GM10266 (cell line): ENCODE measurements at regions not wholly inside any gene's neighbourhood (a gene's known extent, or its start where the extent isn't known, plus 50 kb on each side); places are given as distances from the start of the nearest gene placed in this dataset.
"Not testable (repeated sequence)": the region's sequence is repeated elsewhere in the genome, so short reads cannot be mapped to it uniquely, and the experiment has no call there.

Experiments used
- DNase-seq: peaks from one replicate; pipeline ENCODE4 v3.0.0; 2012; ENCODE audit errors: extremely low spot score
- TF ChIP-seq, protein P1 (sequence below): IDR thresholded peaks from 2 replicates; pipeline ENCODE4 v1.5.1; 2012; ENCODE audit warnings: mild to moderate bottlenecking, low read depth; ENCODE audit not compliant: control insufficient read depth, insufficient read depth; ENCODE audit errors: missing control alignments

DNA sequence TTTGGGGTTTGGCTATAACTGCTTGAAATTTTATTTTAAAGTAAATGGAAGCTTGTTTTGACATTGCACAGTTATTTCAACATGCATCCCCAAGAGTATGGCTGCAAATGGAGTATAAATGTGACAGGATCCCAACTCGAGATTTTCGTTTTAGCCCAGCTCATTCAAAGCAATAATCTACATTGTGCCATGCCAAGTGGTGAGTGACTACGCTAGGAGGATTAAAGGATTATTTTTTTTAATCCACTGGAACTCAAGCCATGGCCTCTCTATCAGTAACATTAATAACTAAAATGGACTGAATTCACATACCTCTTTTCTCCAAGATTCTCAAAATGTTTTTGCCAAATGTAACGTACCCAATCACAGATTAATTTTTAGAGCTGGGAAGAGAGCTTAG lies 60.6 kb upstream of the AUTS2 start:
- TF ChIP-seq, protein P1, sequence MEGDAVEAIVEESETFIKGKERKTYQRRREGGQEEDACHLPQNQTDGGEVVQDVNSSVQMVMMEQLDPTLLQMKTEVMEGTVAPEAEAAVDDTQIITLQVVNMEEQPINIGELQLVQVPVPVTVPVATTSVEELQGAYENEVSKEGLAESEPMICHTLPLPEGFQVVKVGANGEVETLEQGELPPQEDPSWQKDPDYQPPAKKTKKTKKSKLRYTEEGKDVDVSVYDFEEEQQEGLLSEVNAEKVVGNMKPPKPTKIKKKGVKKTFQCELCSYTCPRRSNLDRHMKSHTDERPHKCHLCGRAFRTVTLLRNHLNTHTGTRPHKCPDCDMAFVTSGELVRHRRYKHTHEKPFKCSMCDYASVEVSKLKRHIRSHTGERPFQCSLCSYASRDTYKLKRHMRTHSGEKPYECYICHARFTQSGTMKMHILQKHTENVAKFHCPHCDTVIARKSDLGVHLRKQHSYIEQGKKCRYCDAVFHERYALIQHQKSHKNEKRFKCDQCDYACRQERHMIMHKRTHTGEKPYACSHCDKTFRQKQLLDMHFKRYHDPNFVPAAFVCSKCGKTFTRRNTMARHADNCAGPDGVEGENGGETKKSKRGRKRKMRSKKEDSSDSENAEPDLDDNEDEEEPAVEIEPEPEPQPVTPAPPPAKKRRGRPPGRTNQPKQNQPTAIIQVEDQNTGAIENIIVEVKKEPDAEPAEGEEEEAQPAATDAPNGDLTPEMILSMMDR, result no peak
- no peak for DNase-seq

GRCh38 chr7:69539531-69539930 lies 58.7 kb upstream of the AUTS2 start:
- no peak for DNase-seq
- TF ChIP-seq, protein P1, result no peak

DNA sequence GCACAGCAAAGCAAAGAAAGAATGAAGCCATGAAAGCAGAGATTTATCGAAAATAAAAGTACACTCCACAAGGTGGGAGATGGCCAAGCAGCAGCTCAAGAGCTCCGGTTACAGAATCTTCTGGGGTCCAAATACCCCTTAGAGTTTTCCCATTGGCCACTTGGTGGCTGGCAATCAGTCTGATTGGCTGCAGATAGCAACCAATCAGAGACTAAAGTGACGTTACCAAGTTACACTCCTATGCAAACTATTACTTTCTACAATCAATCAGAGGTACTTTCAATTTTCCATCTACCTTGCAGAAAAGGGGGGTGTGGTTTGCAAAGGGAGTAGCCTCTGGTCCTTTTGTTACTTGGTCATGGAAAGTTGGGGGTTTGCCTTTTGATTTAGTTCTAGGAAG lies 58.0 kb upstream of the AUTS2 start:
- no peak for DNase-seq
- TF ChIP-seq, protein P1, result no peak

DNA sequence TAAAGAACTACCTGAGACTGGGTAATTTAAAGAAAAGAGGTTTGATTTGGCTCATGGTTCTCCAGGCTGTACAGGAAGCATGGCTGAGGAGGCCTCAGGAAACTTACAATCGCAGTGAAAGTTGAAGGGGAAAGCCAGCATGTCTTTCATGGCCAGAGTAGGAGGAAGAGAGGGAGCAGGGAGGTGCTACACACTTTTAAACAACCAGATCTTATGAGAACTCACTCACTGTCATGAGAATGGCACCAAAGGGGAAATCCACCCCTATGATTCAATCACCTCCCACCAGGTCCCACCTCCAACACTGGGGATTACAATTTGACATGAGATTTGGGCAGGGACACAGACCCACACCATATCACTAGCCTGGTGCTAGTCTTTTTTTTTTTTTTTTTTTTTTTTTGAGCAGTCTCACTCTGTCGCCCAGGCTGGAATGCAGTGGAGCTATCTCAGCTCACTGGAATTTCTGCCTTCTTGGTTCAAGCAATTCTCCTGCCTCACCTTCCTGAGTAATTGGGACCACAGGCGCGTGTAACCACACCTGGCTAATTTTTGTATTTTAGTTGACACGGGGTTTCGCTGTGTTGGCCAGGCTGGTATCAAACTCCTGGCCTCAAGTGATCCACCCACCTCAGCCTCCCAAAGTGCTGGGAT lies 56.4 kb upstream of the AUTS2 start:
- not testable (repeated sequence) for DNase-seq

DNA sequence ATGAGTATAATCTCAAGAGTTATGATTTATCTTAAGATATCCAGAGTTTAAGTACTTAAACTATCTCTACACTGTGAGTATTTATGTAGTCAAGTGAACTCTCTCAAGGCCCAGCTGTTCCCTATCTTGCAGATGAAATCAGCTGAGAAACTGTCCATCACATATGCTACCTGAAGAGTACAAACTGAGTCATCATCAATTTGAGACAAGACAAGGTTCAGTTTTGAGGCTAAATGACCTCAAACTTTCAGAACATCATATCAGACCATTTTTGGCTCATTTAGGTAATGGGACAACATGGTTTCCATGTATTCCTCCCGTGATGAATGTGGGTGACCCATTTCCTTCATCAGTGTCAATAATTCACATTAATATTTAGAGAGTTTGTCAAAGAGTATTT lies 53.1 kb upstream of the AUTS2 start:
- TF ChIP-seq, protein P1, result no peak

More for the DNA sequence above, 53.1 kb upstream of the AUTS2 start:
- no peak for DNase-seq
